ENCODE measurements at regions not wholly inside any gene's neighbourhood (a gene's known extent, or its start where the extent isn't known, plus 50 kb on each side); places are given as distances from the start of the nearest gene placed in this dataset.

DNA sequence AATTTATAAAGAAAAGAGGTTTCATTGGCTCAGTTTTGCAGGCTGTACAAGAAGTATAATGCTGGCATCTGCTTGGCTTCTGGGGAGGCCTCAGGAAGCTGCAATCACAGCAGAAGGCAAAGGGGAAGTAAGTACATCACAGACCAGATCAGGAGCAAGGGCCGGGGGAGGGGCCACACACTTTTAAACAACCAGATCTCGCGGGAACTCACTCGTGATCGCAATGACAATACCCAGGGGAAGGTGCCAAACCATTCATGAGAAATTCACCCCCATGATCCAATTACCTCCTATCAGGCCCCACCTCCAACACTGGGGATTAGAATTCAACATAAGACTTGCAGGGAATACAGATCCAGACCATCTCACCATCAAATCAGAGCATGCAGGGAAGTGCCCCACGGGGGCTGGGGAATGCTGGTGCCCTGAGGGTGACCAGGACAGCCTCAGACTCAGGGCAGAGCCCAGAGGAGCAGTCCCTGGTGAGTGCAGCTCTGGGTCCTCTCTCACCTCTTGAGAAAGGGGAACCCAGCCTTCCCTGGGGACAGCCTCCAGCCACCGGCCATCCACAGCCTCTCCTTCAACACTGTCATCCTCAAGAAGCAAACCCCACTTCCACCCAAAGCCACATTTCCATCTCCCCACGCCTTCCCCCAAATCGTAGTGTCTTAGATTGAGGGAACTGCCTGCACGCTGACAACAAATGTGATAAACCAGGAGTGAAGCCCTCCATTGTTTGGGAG lies 80.7 kb downstream of the ANKRD60 start:
- H2BK120ac ChIP-seq (replicated peaks; ENCODE audit: low read depth, low read length): no peak overlapping the region
- no peaks in the 10 kb centered on the region for H3K79me1 ChIP-seq (ENCODE audit: low read depth, low read length)
- peaks cover 0 to 9% (median under 1%) of the 10 kb centered on the region in 4 experiments; a peak in 3 of 7 replicates for H3K4me1 ChIP-seq (replicated peaks in 1 of 4; ENCODE audit: control insufficient read depth in 3 of 4, insufficient read depth in 4 of 4, low read length in 3 of 4)
- H4K20me1 ChIP-seq (replicated peaks in 1 of 2; ENCODE audit: control insufficient read depth in 1 of 2, insufficient read depth in 2 of 2, low read length in 2 of 2): no peaks in the 10 kb centered on the region
- peak overlapping the region; percentile 66; the same call in 1 of the 2 replicates for H4K8ac ChIP-seq (ENCODE audit: extremely low read depth, insufficient read depth, low read length)
- no peak overlapping the region for H3K23ac ChIP-seq (ENCODE audit: insufficient read length)
- no peak overlapping the region for H2BK5ac ChIP-seq (ENCODE audit: low read depth, low read length)
- no peak overlapping the region for H4K5ac ChIP-seq (ENCODE audit: insufficient read length, low read depth, low read length)
- TF ChIP-seq CHD2 (IDR thresholded peaks at IDR 0.05; ENCODE audit: low read length) (peak; percentile 38; the same call in 1 of the 2 replicates), ASH2L (IDR thresholded peaks at IDR 0.05; ENCODE audit: low read length) (no peak), SAP30 (IDR thresholded peaks at IDR 0.05; ENCODE audit: insufficient read depth, insufficient replicate concordance, low read length) (no peak)
- POLR2A ChIA-PET (ENCODE audit: partially characterized antibody): interaction anchor here (0.6 to 0.7 kb wide), 2 partner anchors 18 to 230 kb away, joined by 3 read pairs; no protein-coding TSS in a partner anchor
- H3K79me2 ChIP-seq (ENCODE audit: control insufficient read depth in 1 of 2, insufficient read depth in 2 of 2, low read length in 2 of 2): no peaks in the 10 kb centered on the region
- CTCF ChIA-PET (ENCODE audit: partially characterized antibody): interaction anchor here (0.9 kb wide), 1 partner anchor 12 kb away, joined by 4 read pairs; no protein-coding TSS in a partner anchor
- H3K14ac ChIP-seq (ENCODE audit: insufficient read length): no peak overlapping the region
- no peak overlapping the region for H3K56ac ChIP-seq (replicated peaks; ENCODE audit: insufficient read length, low read depth, low read length)
- 0 out of 2 replicates have a peak overlapping the region, but pooled peaks have one; percentile 10 for H2BK20ac ChIP-seq (ENCODE audit: low read length)
- H3K4ac ChIP-seq (replicated peaks; ENCODE audit: insufficient read length, low read depth, low read length): no peak overlapping the region
- H3K4me2 ChIP-seq (ENCODE audit: insufficient read depth in 1 of 2, low read depth in 2 of 2, low read length in 2 of 2): no peak overlapping the region
- no peaks in the 10 kb centered on the region for H3K9me3 ChIP-seq (ENCODE audit: insufficient read depth in 2 of 2, low read depth in 1 of 2, low read length in 1 of 2)
- no peak overlapping the region for H2AK5ac ChIP-seq (ENCODE audit: low read depth, low read length)
- no peak overlapping the region for H2BK12ac ChIP-seq (ENCODE audit: low read depth, low read length)
- no peak for DNase-seq (ENCODE audit: low read depth in 1 of 2, low spot score in 2 of 2)
- H3K18ac ChIP-seq (ENCODE audit: extremely low read depth, low read length): no peak overlapping the region
- FAIRE-seq: no peak
- no peak overlapping the region for H2BK15ac ChIP-seq (ENCODE audit: low read length)
- no peaks in the 10 kb centered on the region for H3K36me3 ChIP-seq (ENCODE audit: control insufficient read depth in 2 of 4, insufficient read depth in 4 of 4, low read length in 3 of 4)
- H3K4me3 ChIP-seq (ENCODE audit: extremely low read depth in 1 of 4, insufficient read depth in 2 of 4, low read depth in 3 of 4, low read length in 4 of 4): no peak overlapping the region
- H4K91ac ChIP-seq (replicated peaks; ENCODE audit: insufficient read length, low read length): no peak overlapping the region
- 85% methylated on average over 10 of the region's 10 CpGs; no CpG with 5 or more reads in 1 of the 2 experiments for WGBS, 2 experiments (ENCODE audit: extremely low coverage in 1 of 2, insufficient coverage in 1 of 2, insufficient read length in 1 of 2, insufficient replicate concordance in 2 of 2, low coverage in 1 of 2, low lambda C conversion rate in 2 of 2, missing lambda C conversion rate in 1 of 2)
- H2AFZ ChIP-seq (ENCODE audit: low read length): no peak overlapping the region
- no peak overlapping the region for H3K9ac ChIP-seq (replicated peaks in 1 of 4; ENCODE audit: extremely low read depth in 1 of 4, low read depth in 3 of 4, low read length in 3 of 4)
- peaks cover 3% of the 10 kb centered on the region; the same call in 1 of the 2 replicates for H3K23me2 ChIP-seq (ENCODE audit: low read depth, low read length)
- no peak overlapping the region for H3K27ac ChIP-seq (ENCODE audit: low read depth, low read length)
- H3K27me3 ChIP-seq (replicated peaks in 1 of 4; ENCODE audit: control insufficient read depth in 3 of 4, extremely low read depth in 1 of 4, insufficient read depth in 3 of 4, low read length in 3 of 4): peaks cover 0 to 10% (median 2%) of the 10 kb centered on the region in 4 experiments; a peak in 5 of 7 replicates

All from H1 (cell line).